WTC11 (cell line): ENCODE measurements at regions not wholly inside any gene's neighbourhood (a gene's known extent, or its start where the extent isn't known, plus 50 kb on each side); places are given as distances from the start of the nearest gene placed in this dataset.

ENCODE experiments used
- ATAC-seq: fragments of 200-7000 bp; cut with Tn5 transposase; 2 replicates; pipeline ENCODE4 v1.10.0; 2021; ENCODE audit warnings: mild to moderate bottlenecking, moderate library complexity
- CTCF ChIA-PET: fragments of 300-600 bp; sonication (Branson Sonifier 250); formaldehyde crosslinking; loops from one replicate; lab custom pipeline; 2021; ENCODE audit warnings: antibody characterized with exemption; lab: Charles Lee
- POLR2A ChIA-PET: fragments of 350-600 bp; sonication (Branson Sonifier 250); formaldehyde crosslinking; loops from one replicate; lab custom pipeline; 2021; ENCODE audit warnings: antibody characterized with exemption; lab: Charles Lee
- DNase-seq: peaks from one replicate; pipeline ENCODE4 v3.0.0; 2021; ENCODE audit warnings: low spot score
- H3K27ac Mint-ChIP-seq: 2 replicates; pipeline ENCODE4 v1.8.0; 2021; ENCODE audit warnings: mixed read lengths
- H3K27me3 Mint-ChIP-seq: 2 replicates; pipeline ENCODE4 v1.8.0; 2021; ENCODE audit warnings: low read depth, mild to moderate bottlenecking, moderate library complexity, mixed read lengths
- H3K36me3 Mint-ChIP-seq: 2 replicates; pipeline ENCODE4 v1.8.0; 2021; ENCODE audit warnings: mixed read lengths
- H3K4me1 Mint-ChIP-seq: 2 replicates; pipeline ENCODE4 v1.8.0; 2022; ENCODE audit warnings: mixed read lengths
- H3K4me3 Mint-ChIP-seq: 2 replicates; pipeline ENCODE4 v1.8.0; 2021; ENCODE audit warnings: mild to moderate bottlenecking, moderate library complexity, mixed read lengths
- H3K9me3 Mint-ChIP-seq: 2 replicates; pipeline ENCODE4 v1.8.0; 2021; ENCODE audit warnings: mixed read lengths
- AR ChIP-seq: fragments of 250-450 bp; sonication (Bioruptor Pico); IDR thresholded peaks from 2 replicates; pipeline ENCODE4 v1.9.0; 2021; ENCODE audit warnings: mild to moderate bottlenecking
- CBFB ChIP-seq: sonication (generic); formaldehyde crosslinking; IDR thresholded peaks from 2 replicates; pipeline ENCODE4 v1.8.1; 2022; ENCODE audit warnings: mild to moderate bottlenecking, low read depth, missing genetic modification reagents
- CREB1 ChIP-seq: sonication (generic); formaldehyde crosslinking; IDR thresholded peaks from 2 replicates; pipeline ENCODE4 v1.8.0; 2023; ENCODE audit warnings: mild to moderate bottlenecking, missing genetic modification reagents
- E2F4 ChIP-seq: sonication (generic); formaldehyde crosslinking; IDR thresholded peaks from 2 replicates; pipeline ENCODE4 v1.8.1; 2022; ENCODE audit warnings: low read depth, mild to moderate bottlenecking, moderate library complexity, missing genetic modification reagents, borderline replicate concordance
- ELF4 ChIP-seq: sonication (generic); formaldehyde crosslinking; IDR thresholded peaks from 2 replicates; pipeline ENCODE4 v1.8.1; 2022; ENCODE audit warnings: low read depth, mild to moderate bottlenecking, moderate library complexity, missing genetic modification reagents
- HMGA2 ChIP-seq: fragments of 250-450 bp; sonication (Bioruptor Pico); IDR thresholded peaks from 2 replicates; pipeline ENCODE4 v1.4.0; 2021; ENCODE audit warnings: mild to moderate bottlenecking, moderate library complexity
- IRF2 ChIP-seq: sonication (generic); formaldehyde crosslinking; IDR thresholded peaks from 2 replicates; pipeline ENCODE4 v1.8.0; 2022; ENCODE audit warnings: low read depth, missing genetic modification reagents, borderline replicate concordance
- JUN ChIP-seq: sonication (generic); formaldehyde crosslinking; IDR thresholded peaks from 2 replicates; pipeline ENCODE4 v1.8.0; 2023; ENCODE audit warnings: mild to moderate bottlenecking, missing genetic modification reagents
- MXD4 ChIP-seq: fragments of 250-450 bp; sonication (Bioruptor Pico); IDR thresholded peaks from 2 replicates; pipeline ENCODE4 v1.8.0; 2021; ENCODE audit warnings: mild to moderate bottlenecking, moderate library complexity, borderline replicate concordance
- NR1H2 ChIP-seq: sonication (generic); formaldehyde crosslinking; IDR thresholded peaks from 2 replicates; pipeline ENCODE4 v1.9.0; 2021; ENCODE audit warnings: mild to moderate bottlenecking, moderate library complexity, missing genetic modification reagents
- PREB ChIP-seq: sonication (generic); formaldehyde crosslinking; IDR thresholded peaks from 2 replicates; pipeline ENCODE4 v1.8.1; 2022; ENCODE audit warnings: mild to moderate bottlenecking, missing genetic modification reagents, moderate library complexity, borderline replicate concordance
- RELA ChIP-seq: sonication (generic); formaldehyde crosslinking; IDR thresholded peaks from 2 replicates; pipeline ENCODE4 v1.8.1; 2022; ENCODE audit warnings: missing genetic modification reagents, mild to moderate bottlenecking, borderline replicate concordance
- SMAD4 ChIP-seq: sonication (generic); formaldehyde crosslinking; IDR thresholded peaks from 2 replicates; pipeline ENCODE4 v1.8.0; 2022; ENCODE audit warnings: mild to moderate bottlenecking, missing genetic modification reagents
- SP1 ChIP-seq: sonication (generic); formaldehyde crosslinking; conservative IDR thresholded peaks from 2 replicates; pipeline ENCODE4 v1.8.1; 2022; ENCODE audit warnings: missing genetic modification reagents
- ZNF232 ChIP-seq: sonication (generic); formaldehyde crosslinking; IDR thresholded peaks from 2 replicates; pipeline ENCODE4 v1.8.0; 2022; ENCODE audit warnings: mild to moderate bottlenecking, missing genetic modification reagents
- ZNF263 ChIP-seq: sonication (generic); formaldehyde crosslinking; IDR thresholded peaks from 2 replicates; pipeline ENCODE4 v1.8.1; 2022; ENCODE audit warnings: low read depth, mild to moderate bottlenecking, moderate library complexity, missing genetic modification reagents
- ZNF396 ChIP-seq: fragments of 250-450 bp; sonication (Bioruptor Pico); IDR thresholded peaks from 2 replicates; pipeline ENCODE4 v1.8.0; 2021; ENCODE audit warnings: mild to moderate bottlenecking, moderate library complexity, borderline replicate concordance
- ZNF423 ChIP-seq: fragments of 250-450 bp; sonication (Bioruptor Pico); IDR thresholded peaks from 2 replicates; pipeline ENCODE4 v2.1.2; 2022; ENCODE audit warnings: mild to moderate bottlenecking, moderate library complexity
- ZNF512 ChIP-seq: sonication (generic); formaldehyde crosslinking; IDR thresholded peaks from 2 replicates; pipeline ENCODE4 v1.8.1; 2022; ENCODE audit warnings: missing genetic modification reagents, borderline replicate concordance
- TF ChIP-seq, protein P1 (sequence below): fragments of 200-600 bp; IDR thresholded peaks from 2 replicates; pipeline ENCODE4 v1.8.0; 2022; ENCODE audit warnings: antibody characterized with exemption
- TF ChIP-seq, protein P2 (sequence below): sonication (generic); formaldehyde crosslinking; conservative IDR thresholded peaks from 2 replicates; pipeline ENCODE4 v1.8.1; 2023; ENCODE audit warnings: mild to moderate bottlenecking, low read depth, missing genetic modification reagents, moderate library complexity
- TF ChIP-seq, protein P3 (sequence below): sonication (generic); formaldehyde crosslinking; IDR thresholded peaks from 2 replicates; pipeline ENCODE4 v1.8.0; 2023; ENCODE audit warnings: mild to moderate bottlenecking, missing genetic modification reagents

DNA sequence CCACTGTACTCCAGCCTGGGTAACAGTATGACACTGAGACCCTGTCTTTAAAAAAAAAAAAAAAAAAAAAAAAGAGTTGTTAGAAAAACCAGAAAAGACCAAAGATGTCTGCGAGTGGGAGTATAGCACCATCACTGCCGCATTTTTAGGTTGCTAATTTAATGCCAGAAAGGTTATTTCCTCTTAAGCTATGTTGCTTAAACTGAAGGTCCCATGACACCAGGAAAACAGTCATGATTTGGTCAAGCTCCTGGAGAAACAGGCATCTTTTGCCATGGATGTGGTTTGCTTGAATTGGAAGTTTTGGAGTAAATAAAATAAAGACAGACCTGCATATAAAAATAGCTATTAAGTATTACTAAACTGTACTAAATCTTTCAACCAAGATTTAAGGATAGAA, 68.3 kb upstream of the TNFRSF21 start:
- H3K9me3 Mint-ChIP-seq: no peaks in the 10 kb centered on the region
- no peaks in the 10 kb centered on the region for H3K27me3 Mint-ChIP-seq
- TF ChIP-seq HMGA2 (CRISPR knock-in tag): no peak
- no peak for TF ChIP-seq E2F4 (CRISPR knock-in tag)
- no peak for TF ChIP-seq CBFB (CRISPR knock-in tag)
- TF ChIP-seq, protein P1, sequence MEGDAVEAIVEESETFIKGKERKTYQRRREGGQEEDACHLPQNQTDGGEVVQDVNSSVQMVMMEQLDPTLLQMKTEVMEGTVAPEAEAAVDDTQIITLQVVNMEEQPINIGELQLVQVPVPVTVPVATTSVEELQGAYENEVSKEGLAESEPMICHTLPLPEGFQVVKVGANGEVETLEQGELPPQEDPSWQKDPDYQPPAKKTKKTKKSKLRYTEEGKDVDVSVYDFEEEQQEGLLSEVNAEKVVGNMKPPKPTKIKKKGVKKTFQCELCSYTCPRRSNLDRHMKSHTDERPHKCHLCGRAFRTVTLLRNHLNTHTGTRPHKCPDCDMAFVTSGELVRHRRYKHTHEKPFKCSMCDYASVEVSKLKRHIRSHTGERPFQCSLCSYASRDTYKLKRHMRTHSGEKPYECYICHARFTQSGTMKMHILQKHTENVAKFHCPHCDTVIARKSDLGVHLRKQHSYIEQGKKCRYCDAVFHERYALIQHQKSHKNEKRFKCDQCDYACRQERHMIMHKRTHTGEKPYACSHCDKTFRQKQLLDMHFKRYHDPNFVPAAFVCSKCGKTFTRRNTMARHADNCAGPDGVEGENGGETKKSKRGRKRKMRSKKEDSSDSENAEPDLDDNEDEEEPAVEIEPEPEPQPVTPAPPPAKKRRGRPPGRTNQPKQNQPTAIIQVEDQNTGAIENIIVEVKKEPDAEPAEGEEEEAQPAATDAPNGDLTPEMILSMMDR: no peak
- no peak for TF ChIP-seq ZNF396 (CRISPR knock-in tag)
- no peak for TF ChIP-seq PREB
- TF ChIP-seq SMAD4: no peak
- H3K4me1 Mint-ChIP-seq: no peaks in the 10 kb centered on the region
- no peak overlapping the region for H3K4me3 Mint-ChIP-seq
- CTCF ChIA-PET: interaction anchor here (0.6 kb wide), 1 partner anchor 258 kb away, joined by 4 read pairs; no protein-coding TSS in a partner anchor
- H3K36me3 Mint-ChIP-seq: no peaks in the 10 kb centered on the region
- no peak for DNase-seq
- POLR2A ChIA-PET: no interaction called here
- H3K27ac Mint-ChIP-seq: no peak overlapping the region
- no peak for ATAC-seq

DNA sequence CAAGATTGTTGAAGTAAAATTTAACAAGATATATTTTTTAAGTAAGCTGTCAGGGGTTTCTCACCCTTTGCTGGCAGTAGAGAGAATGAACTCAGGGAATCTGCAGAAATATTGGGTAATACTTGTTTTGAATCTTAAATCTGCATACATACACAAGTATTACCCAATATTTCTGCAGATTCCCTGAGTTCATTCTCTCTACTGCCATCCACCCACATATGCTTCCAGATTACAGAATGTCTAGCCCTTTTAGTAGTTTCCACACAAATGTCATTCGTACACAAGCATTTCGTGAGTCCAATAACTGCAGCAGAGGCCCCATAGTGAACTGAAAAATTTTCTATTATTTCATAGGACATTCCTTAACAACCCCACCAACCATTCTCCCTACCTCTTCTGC, 69.6 kb upstream of the TNFRSF21 start:
- no peaks in the 10 kb centered on the region for H3K4me1 Mint-ChIP-seq
- no peak overlapping the region for H3K27ac Mint-ChIP-seq
- peaks cover 7% of the 10 kb centered on the region for H3K36me3 Mint-ChIP-seq
- ChIA-PET CTCF (no interaction called here), POLR2A (no interaction called here)
- DNase-seq (no peak), ATAC-seq (no peak)
- no peak overlapping the region for H3K4me3 Mint-ChIP-seq
- no peaks in the 10 kb centered on the region for H3K27me3 Mint-ChIP-seq
- H3K9me3 Mint-ChIP-seq: peaks cover 8% of the 10 kb centered on the region
- TF ChIP-seq ZNF263: no peak
- TF ChIP-seq, protein P2, sequence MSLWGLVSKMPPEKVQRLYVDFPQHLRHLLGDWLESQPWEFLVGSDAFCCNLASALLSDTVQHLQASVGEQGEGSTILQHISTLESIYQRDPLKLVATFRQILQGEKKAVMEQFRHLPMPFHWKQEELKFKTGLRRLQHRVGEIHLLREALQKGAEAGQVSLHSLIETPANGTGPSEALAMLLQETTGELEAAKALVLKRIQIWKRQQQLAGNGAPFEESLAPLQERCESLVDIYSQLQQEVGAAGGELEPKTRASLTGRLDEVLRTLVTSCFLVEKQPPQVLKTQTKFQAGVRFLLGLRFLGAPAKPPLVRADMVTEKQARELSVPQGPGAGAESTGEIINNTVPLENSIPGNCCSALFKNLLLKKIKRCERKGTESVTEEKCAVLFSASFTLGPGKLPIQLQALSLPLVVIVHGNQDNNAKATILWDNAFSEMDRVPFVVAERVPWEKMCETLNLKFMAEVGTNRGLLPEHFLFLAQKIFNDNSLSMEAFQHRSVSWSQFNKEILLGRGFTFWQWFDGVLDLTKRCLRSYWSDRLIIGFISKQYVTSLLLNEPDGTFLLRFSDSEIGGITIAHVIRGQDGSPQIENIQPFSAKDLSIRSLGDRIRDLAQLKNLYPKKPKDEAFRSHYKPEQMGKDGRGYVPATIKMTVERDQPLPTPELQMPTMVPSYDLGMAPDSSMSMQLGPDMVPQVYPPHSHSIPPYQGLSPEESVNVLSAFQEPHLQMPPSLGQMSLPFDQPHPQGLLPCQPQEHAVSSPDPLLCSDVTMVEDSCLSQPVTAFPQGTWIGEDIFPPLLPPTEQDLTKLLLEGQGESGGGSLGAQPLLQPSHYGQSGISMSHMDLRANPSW: no peak
- TF ChIP-seq IRF2 (CRISPR knock-in tag): no peak
- no peak for TF ChIP-seq AR
- no peak for TF ChIP-seq ZNF512 (CRISPR knock-in tag)
- no peak for TF ChIP-seq ZNF423
- TF ChIP-seq HMGA2 (CRISPR knock-in tag): no peak
- TF ChIP-seq MXD4 (CRISPR knock-in tag): no peak
- no peak for TF ChIP-seq RELA
- no peak for TF ChIP-seq NR1H2 (CRISPR knock-in tag)
- no peak for TF ChIP-seq ZNF232 (CRISPR knock-in tag)
- no peak for TF ChIP-seq SP1 (CRISPR knock-in tag)
- no peak for TF ChIP-seq JUN
- TF ChIP-seq, protein P3, sequence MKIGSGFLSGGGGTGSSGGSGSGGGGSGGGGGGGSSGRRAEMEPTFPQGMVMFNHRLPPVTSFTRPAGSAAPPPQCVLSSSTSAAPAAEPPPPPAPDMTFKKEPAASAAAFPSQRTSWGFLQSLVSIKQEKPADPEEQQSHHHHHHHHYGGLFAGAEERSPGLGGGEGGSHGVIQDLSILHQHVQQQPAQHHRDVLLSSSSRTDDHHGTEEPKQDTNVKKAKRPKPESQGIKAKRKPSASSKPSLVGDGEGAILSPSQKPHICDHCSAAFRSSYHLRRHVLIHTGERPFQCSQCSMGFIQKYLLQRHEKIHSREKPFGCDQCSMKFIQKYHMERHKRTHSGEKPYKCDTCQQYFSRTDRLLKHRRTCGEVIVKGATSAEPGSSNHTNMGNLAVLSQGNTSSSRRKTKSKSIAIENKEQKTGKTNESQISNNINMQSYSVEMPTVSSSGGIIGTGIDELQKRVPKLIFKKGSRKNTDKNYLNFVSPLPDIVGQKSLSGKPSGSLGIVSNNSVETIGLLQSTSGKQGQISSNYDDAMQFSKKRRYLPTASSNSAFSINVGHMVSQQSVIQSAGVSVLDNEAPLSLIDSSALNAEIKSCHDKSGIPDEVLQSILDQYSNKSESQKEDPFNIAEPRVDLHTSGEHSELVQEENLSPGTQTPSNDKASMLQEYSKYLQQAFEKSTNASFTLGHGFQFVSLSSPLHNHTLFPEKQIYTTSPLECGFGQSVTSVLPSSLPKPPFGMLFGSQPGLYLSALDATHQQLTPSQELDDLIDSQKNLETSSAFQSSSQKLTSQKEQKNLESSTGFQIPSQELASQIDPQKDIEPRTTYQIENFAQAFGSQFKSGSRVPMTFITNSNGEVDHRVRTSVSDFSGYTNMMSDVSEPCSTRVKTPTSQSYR (CRISPR knock-in tag): no peak
- no peak for TF ChIP-seq ELF4 (CRISPR knock-in tag)
- no peak for TF ChIP-seq CREB1
